GM23338 (cell line): ENCODE measurements at regions not wholly inside any gene's neighbourhood (a gene's known extent, or its start where the extent isn't known, plus 50 kb on each side); places are given as distances from the start of the nearest gene placed in this dataset.

ENCODE experiments used
- ATAC-seq: fragments of 200-7000 bp; cut with Tn5 transposase; 3 replicates; pipeline ENCODE4 v1.9.1; 2020
- DNase-seq: peaks from one replicate; pipeline ENCODE4 v3.0.0-alpha.2; 2015; ENCODE audit warnings: low spot score
- H2AFZ ChIP-seq: fragments of 200-600 bp; sonication (generic); 2 replicates; pipeline ENCODE4 v1.8.0; 2016; ENCODE audit warnings: antibody characterized with exemption, mild to moderate bottlenecking, moderate library complexity
- H3F3A ChIP-seq: fragments of 200-600 bp; sonication (generic); replicated peaks from 2 replicates; pipeline ENCODE4 v1.8.0; 2017; ENCODE audit warnings: antibody characterized with exemption, mixed run types, low read depth
- H3K27ac ChIP-seq: fragments of 200-600 bp; sonication (generic); 2 replicates; pipeline ENCODE4 v1.6.1; 2016; ENCODE audit warnings: low read depth
- H3K27me3 ChIP-seq: fragments of 200-600 bp; sonication (generic); 2 replicates; pipeline ENCODE4 v1.8.0; 2016; ENCODE audit warnings: mild to moderate bottlenecking, mixed run types, moderate library complexity; ENCODE audit not compliant: insufficient read depth
- H3K36me3 ChIP-seq: fragments of 200-600 bp; sonication (generic); 2 replicates; pipeline ENCODE4 v1.8.0; 2016; ENCODE audit warnings: mild to moderate bottlenecking; ENCODE audit not compliant: insufficient read depth
- H3K4me1 ChIP-seq: fragments of 200-600 bp; sonication (generic); 2 replicates; pipeline ENCODE4 v1.8.0; 2016; ENCODE audit warnings: mild to moderate bottlenecking, moderate library complexity; ENCODE audit not compliant: insufficient read depth
- H3K4me2 ChIP-seq: fragments of 200-600 bp; sonication (generic); 2 replicates; pipeline ENCODE4 v1.7.1; 2017; ENCODE audit warnings: mixed run types
- H3K4me3 ChIP-seq: fragments of 200-600 bp; sonication (generic); 2 replicates; pipeline ENCODE4 v1.6.1; 2016; ENCODE audit warnings: mixed run types
- H3K79me2 ChIP-seq: fragments of 200-600 bp; sonication (generic); replicated peaks from 2 replicates; pipeline ENCODE4 v1.8.0; 2017; ENCODE audit warnings: mild to moderate bottlenecking; ENCODE audit not compliant: insufficient read depth
- H3K9me2 ChIP-seq: fragments of 200-600 bp; sonication (generic); 2 replicates; pipeline ENCODE4 v1.8.0; 2017; ENCODE audit not compliant: insufficient read depth
- H4K20me1 ChIP-seq: fragments of 200-600 bp; sonication (generic); replicated peaks from 2 replicates; pipeline ENCODE4 v1.8.0; 2017; ENCODE audit warnings: mild to moderate bottlenecking; ENCODE audit not compliant: insufficient read depth
- H3K27ac Mint-ChIP-seq: 2 replicates; pipeline ENCODE4 v1.8.0; 2020; ENCODE audit warnings: inconsistent platforms, mild to moderate bottlenecking, moderate library complexity, mixed read lengths
- H3K27me3 Mint-ChIP-seq: 3 replicates; pipeline ENCODE4 v1.8.0; 2022; ENCODE audit warnings: low read depth, mild to moderate bottlenecking, moderate library complexity, mixed read lengths, inconsistent platforms; ENCODE audit not compliant: insufficient read depth, poor library complexity
- H3K36me3 Mint-ChIP-seq: 3 replicates; pipeline ENCODE4 v1.8.0; 2021; ENCODE audit warnings: low read depth, mild to moderate bottlenecking, inconsistent platforms, moderate library complexity, mixed read lengths
- H3K4me1 Mint-ChIP-seq: 3 replicates; pipeline ENCODE4 v1.8.0; 2020; ENCODE audit warnings: mild to moderate bottlenecking, inconsistent platforms, mixed read lengths
- H3K4me3 Mint-ChIP-seq: 3 replicates; pipeline ENCODE4 v1.8.0; 2021; ENCODE audit warnings: moderate library complexity, mild to moderate bottlenecking, inconsistent platforms, mixed read lengths
- H3K9me3 Mint-ChIP-seq: 3 replicates; pipeline ENCODE4 v1.8.0; 2020; ENCODE audit warnings: moderate library complexity, mild to moderate bottlenecking, inconsistent platforms, mixed read lengths
- CREB1 ChIP-seq: fragments of 250-450 bp; sonication (Bioruptor Pico); IDR thresholded peaks from 2 replicates; pipeline ENCODE4 v1.5.0; 2020; ENCODE audit warnings: low read depth, mild to moderate bottlenecking, moderate library complexity
- EZH2 ChIP-seq: fragments of 200-600 bp; sonication (generic); IDR thresholded peaks from one replicate; pipeline ENCODE4 v1.8.0; 2017; ENCODE audit warnings: antibody characterized with exemption, mild to moderate bottlenecking, low read depth; ENCODE audit not compliant: unreplicated experiment
- EZH2phosphoT487 ChIP-seq: fragments of 200-600 bp; sonication (generic); IDR thresholded peaks from one replicate; pipeline ENCODE4 v1.8.1; 2018; ENCODE audit warnings: antibody characterized with exemption; ENCODE audit not compliant: unreplicated experiment
- JUNB ChIP-seq: IDR thresholded peaks from one replicate; pipeline ENCODE4 v1.6.1; 2016; ENCODE audit warnings: antibody characterized with exemption; ENCODE audit not compliant: unreplicated experiment
- NANOG ChIP-seq: IDR thresholded peaks from 2 replicates; pipeline ENCODE4 v1.6.1; 2016; ENCODE audit warnings: antibody characterized with exemption, borderline replicate concordance
- POLR2AphosphoS5 ChIP-seq: IDR thresholded peaks from 2 replicates; pipeline ENCODE4 v1.6.1; 2016; ENCODE audit warnings: antibody characterized with exemption, low read depth
- STAT1 ChIP-seq: IDR thresholded peaks from one replicate; pipeline ENCODE4 v1.6.1; 2016; ENCODE audit warnings: antibody characterized with exemption; ENCODE audit not compliant: unreplicated experiment
- ZNF114 ChIP-seq: fragments of 250-450 bp; sonication (Bioruptor Pico); IDR thresholded peaks from 2 replicates; pipeline ENCODE4 v1.5.0; 2020; ENCODE audit warnings: mild to moderate bottlenecking, moderate library complexity
- ZNF331 ChIP-seq: fragments of 250-450 bp; sonication (Bioruptor Pico); IDR thresholded peaks from 2 replicates; pipeline ENCODE4 v1.5.0; 2020; ENCODE audit warnings: low read depth, mild to moderate bottlenecking, moderate library complexity
- TF ChIP-seq, protein P1 (sequence below): IDR thresholded peaks from 2 replicates; pipeline ENCODE4 v1.6.1; 2016; ENCODE audit warnings: antibody characterized with exemption
- TF ChIP-seq, protein P2 (sequence below): fragments of 250-450 bp; sonication (Bioruptor Pico); IDR thresholded peaks from 2 replicates; pipeline ENCODE4 v1.5.0; 2020; ENCODE audit warnings: mild to moderate bottlenecking, moderate library complexity
- TF ChIP-seq, protein P3 (sequence below), 2 experiments: fragments of 200-600 bp in 1 of 2; sonication (generic) in 1 of 2; conservative IDR thresholded peaks; 2 replicates each; pipeline versions ENCODE4 v1.5.1 to v1.6.1; 2016 to 2017; ENCODE audit warnings: antibody characterized with exemption in 2 of 2, low read depth in 2 of 2, mild to moderate bottlenecking in 2 of 2, moderate library complexity in 1 of 2
- TF ChIP-seq, protein P4 (sequence below): IDR thresholded peaks from one replicate; pipeline ENCODE4 v1.6.1; 2018; ENCODE audit warnings: antibody characterized with exemption; ENCODE audit not compliant: unreplicated experiment

DNA sequence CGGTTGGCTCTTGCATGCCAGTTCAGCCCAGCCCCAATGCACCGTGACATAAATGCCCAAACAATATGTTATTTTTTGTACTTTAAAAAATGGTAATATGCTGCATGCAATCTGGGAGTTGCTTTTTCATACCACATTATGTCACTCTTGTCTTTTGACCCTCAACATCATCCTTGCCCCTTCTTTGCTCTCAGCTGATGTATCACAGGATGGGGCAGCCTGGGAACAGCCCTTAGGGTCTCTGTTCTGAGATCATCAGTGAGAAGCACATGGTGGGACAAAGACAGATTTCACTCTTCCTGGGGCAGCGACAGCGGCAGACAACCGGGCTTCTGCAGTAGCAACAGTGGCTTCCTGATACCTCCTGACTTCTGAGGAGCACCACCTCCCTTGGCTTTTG, 79.5 kb downstream of the SETD4 start:
- no peak overlapping the region for H3K27ac Mint-ChIP-seq
- H3K4me1 Mint-ChIP-seq, result no peaks in the 10 kb centered on the region
- ATAC-seq (no peak), DNase-seq (no peak)
- Histone ChIP-seq H3K4me2 (no peak overlapping the region), H3F3A (no peaks in the 10 kb centered on the region), H3K9me2 (no peaks in the 10 kb centered on the region), H3K4me1 (no peaks in the 10 kb centered on the region), H3K27me3 (no peaks in the 10 kb centered on the region), H3K27ac (no peak overlapping the region), H3K79me2 (no peaks in the 10 kb centered on the region), H3K36me3 (no peaks in the 10 kb centered on the region), H4K20me1 (no peaks in the 10 kb centered on the region), H3K4me3 (no peak overlapping the region), H2AFZ (peak overlapping the region; percentile 89; the same call in 1 of the 2 replicates)
- no peaks in the 10 kb centered on the region for H3K36me3 Mint-ChIP-seq
- no peak overlapping the region for H3K4me3 Mint-ChIP-seq
- TF ChIP-seq POLR2AphosphoS5, result no peak
- TF ChIP-seq CREB1 (CRISPR knock-in tag), result no peak
- no peak for TF ChIP-seq EZH2
- TF ChIP-seq, protein P1, sequence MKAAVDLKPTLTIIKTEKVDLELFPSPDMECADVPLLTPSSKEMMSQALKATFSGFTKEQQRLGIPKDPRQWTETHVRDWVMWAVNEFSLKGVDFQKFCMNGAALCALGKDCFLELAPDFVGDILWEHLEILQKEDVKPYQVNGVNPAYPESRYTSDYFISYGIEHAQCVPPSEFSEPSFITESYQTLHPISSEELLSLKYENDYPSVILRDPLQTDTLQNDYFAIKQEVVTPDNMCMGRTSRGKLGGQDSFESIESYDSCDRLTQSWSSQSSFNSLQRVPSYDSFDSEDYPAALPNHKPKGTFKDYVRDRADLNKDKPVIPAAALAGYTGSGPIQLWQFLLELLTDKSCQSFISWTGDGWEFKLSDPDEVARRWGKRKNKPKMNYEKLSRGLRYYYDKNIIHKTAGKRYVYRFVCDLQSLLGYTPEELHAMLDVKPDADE, result no peak
- no peak for TF ChIP-seq ZNF114 (CRISPR knock-in tag)
- TF ChIP-seq STAT1, result no peak
- no peak for TF ChIP-seq EZH2phosphoT487
- no peak for TF ChIP-seq ZNF331 (CRISPR knock-in tag)
- TF ChIP-seq NANOG, result no peak
- TF ChIP-seq, protein P2, sequence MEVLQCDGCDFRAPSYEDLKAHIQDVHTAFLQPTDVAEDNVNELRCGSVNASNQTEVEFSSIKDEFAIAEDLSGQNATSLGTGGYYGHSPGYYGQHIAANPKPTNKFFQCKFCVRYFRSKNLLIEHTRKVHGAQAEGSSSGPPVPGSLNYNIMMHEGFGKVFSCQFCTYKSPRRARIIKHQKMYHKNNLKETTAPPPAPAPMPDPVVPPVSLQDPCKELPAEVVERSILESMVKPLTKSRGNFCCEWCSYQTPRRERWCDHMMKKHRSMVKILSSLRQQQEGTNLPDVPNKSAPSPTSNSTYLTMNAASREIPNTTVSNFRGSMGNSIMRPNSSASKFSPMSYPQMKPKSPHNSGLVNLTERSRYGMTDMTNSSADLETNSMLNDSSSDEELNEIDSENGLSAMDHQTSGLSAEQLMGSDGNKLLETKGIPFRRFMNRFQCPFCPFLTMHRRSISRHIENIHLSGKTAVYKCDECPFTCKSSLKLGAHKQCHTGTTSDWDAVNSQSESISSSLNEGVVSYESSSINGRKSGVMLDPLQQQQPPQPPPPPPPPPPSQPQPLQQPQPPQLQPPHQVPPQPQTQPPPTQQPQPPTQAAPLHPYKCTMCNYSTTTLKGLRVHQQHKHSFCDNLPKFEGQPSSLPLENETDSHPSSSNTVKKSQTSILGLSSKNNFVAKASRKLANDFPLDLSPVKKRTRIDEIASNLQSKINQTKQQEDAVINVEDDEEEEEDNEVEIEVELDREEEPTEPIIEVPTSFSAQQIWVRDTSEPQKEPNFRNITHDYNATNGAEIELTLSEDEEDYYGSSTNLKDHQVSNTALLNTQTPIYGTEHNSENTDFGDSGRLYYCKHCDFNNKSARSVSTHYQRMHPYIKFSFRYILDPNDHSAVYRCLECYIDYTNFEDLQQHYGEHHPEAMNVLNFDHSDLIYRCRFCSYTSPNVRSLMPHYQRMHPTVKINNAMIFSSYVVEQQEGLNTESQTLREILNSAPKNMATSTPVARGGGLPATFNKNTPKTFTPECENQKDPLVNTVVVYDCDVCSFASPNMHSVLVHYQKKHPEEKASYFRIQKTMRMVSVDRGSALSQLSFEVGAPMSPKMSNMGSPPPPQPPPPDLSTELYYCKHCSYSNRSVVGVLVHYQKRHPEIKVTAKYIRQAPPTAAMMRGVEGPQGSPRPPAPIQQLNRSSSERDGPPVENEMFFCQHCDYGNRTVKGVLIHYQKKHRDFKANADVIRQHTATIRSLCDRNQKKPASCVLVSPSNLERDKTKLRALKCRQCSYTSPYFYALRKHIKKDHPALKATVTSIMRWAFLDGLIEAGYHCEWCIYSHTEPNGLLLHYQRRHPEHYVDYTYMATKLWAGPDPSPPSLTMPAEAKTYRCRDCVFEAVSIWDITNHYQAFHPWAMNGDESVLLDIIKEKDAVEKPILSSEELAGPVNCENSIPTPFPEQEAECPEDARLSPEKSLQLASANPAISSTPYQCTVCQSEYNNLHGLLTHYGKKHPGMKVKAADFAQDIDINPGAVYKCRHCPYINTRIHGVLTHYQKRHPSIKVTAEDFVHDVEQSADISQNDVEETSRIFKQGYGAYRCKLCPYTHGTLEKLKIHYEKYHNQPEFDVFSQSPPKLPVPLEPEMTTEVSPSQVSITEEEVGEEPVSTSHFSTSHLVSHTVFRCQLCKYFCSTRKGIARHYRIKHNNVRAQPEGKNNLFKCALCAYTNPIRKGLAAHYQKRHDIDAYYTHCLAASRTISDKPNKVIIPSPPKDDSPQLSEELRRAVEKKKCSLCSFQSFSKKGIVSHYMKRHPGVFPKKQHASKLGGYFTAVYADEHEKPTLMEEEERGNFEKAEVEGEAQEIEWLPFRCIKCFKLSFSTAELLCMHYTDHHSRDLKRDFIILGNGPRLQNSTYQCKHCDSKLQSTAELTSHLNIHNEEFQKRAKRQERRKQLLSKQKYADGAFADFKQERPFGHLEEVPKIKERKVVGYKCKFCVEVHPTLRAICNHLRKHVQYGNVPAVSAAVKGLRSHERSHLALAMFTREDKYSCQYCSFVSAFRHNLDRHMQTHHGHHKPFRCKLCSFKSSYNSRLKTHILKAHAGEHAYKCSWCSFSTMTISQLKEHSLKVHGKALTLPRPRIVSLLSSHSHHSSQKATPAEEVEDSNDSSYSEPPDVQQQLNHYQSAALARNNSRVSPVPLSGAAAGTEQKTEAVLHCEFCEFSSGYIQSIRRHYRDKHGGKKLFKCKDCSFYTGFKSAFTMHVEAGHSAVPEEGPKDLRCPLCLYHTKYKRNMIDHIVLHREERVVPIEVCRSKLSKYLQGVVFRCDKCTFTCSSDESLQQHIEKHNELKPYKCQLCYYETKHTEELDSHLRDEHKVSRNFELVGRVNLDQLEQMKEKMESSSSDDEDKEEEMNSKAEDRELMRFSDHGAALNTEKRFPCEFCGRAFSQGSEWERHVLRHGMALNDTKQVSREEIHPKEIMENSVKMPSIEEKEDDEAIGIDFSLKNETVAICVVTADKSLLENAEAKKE (CRISPR knock-in tag), result no peak
- TF ChIP-seq, protein P3, sequence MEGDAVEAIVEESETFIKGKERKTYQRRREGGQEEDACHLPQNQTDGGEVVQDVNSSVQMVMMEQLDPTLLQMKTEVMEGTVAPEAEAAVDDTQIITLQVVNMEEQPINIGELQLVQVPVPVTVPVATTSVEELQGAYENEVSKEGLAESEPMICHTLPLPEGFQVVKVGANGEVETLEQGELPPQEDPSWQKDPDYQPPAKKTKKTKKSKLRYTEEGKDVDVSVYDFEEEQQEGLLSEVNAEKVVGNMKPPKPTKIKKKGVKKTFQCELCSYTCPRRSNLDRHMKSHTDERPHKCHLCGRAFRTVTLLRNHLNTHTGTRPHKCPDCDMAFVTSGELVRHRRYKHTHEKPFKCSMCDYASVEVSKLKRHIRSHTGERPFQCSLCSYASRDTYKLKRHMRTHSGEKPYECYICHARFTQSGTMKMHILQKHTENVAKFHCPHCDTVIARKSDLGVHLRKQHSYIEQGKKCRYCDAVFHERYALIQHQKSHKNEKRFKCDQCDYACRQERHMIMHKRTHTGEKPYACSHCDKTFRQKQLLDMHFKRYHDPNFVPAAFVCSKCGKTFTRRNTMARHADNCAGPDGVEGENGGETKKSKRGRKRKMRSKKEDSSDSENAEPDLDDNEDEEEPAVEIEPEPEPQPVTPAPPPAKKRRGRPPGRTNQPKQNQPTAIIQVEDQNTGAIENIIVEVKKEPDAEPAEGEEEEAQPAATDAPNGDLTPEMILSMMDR (conservative IDR thresholded peaks at IDR 0.05; ENCODE audit: low read depth in 2 of 2), result no peak
- TF ChIP-seq, protein P4, sequence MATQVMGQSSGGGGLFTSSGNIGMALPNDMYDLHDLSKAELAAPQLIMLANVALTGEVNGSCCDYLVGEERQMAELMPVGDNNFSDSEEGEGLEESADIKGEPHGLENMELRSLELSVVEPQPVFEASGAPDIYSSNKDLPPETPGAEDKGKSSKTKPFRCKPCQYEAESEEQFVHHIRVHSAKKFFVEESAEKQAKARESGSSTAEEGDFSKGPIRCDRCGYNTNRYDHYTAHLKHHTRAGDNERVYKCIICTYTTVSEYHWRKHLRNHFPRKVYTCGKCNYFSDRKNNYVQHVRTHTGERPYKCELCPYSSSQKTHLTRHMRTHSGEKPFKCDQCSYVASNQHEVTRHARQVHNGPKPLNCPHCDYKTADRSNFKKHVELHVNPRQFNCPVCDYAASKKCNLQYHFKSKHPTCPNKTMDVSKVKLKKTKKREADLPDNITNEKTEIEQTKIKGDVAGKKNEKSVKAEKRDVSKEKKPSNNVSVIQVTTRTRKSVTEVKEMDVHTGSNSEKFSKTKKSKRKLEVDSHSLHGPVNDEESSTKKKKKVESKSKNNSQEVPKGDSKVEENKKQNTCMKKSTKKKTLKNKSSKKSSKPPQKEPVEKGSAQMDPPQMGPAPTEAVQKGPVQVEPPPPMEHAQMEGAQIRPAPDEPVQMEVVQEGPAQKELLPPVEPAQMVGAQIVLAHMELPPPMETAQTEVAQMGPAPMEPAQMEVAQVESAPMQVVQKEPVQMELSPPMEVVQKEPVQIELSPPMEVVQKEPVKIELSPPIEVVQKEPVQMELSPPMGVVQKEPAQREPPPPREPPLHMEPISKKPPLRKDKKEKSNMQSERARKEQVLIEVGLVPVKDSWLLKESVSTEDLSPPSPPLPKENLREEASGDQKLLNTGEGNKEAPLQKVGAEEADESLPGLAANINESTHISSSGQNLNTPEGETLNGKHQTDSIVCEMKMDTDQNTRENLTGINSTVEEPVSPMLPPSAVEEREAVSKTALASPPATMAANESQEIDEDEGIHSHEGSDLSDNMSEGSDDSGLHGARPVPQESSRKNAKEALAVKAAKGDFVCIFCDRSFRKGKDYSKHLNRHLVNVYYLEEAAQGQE, result no peak
- TF ChIP-seq JUNB, result no peak
- H3K27me3 Mint-ChIP-seq, result peaks cover 2% of the 10 kb centered on the region
- H3K9me3 Mint-ChIP-seq, result peaks cover 21% of the 10 kb centered on the region
